RWPE2 (cell line): ENCODE measurements at regions not wholly inside any gene's neighbourhood (a gene's known extent, or its start where the extent isn't known, plus 50 kb on each side); places are given as distances from the start of the nearest gene placed in this dataset.

ENCODE experiments used
- ATAC-seq: fragments of 200-7000 bp; cut with Tn5 transposase; 3 replicates; pipeline ENCODE4 v1.9.1; 2021; ENCODE audit warnings: low read depth
- DNase-seq: peaks from one replicate; pipeline ENCODE4 v3.0.0-alpha.2; 2020; ENCODE audit warnings: low spot score
- H3K27ac ChIP-seq: fragments of 450-650 bp; 2 replicates; pipeline ENCODE4 v1.5.1; 2017; ENCODE audit warnings: mild to moderate bottlenecking; ENCODE audit not compliant: poor library complexity, severe bottlenecking
- H3K27me3 ChIP-seq: fragments of 250-450 bp; sonication (Bioruptor Pico); 2 replicates; pipeline ENCODE4 v1.5.1; 2021; ENCODE audit warnings: mild to moderate bottlenecking, moderate library complexity; ENCODE audit not compliant: insufficient read depth, poor library complexity, severe bottlenecking
- H3K36me3 ChIP-seq: fragments of 250-450 bp; sonication (Bioruptor Pico); 2 replicates; pipeline ENCODE4 v1.5.1; 2020; ENCODE audit warnings: low read depth, mild to moderate bottlenecking, moderate library complexity
- H3K4me1 ChIP-seq: fragments of 250-450 bp; sonication (Bioruptor Pico); 2 replicates; pipeline ENCODE4 v1.5.1; 2021; ENCODE audit warnings: mild to moderate bottlenecking, moderate library complexity; ENCODE audit not compliant: insufficient read depth, poor library complexity, severe bottlenecking
- H3K4me3 ChIP-seq: fragments of 250-450 bp; sonication (Bioruptor Pico); 2 replicates; pipeline ENCODE4 v1.5.1; 2021; ENCODE audit warnings: mild to moderate bottlenecking, moderate library complexity; ENCODE audit not compliant: severe bottlenecking
- H3K9me3 ChIP-seq: fragments of 250-450 bp; sonication (Bioruptor Pico); 2 replicates; pipeline ENCODE4 v1.5.1; 2021; ENCODE audit warnings: mild to moderate bottlenecking, moderate library complexity; ENCODE audit not compliant: severe bottlenecking
- CTCF ChIP-seq: fragments of 450-650 bp; IDR thresholded peaks from one replicate; pipeline ENCODE4 v1.5.1; 2017; ENCODE audit warnings: mild to moderate bottlenecking, moderate library complexity; ENCODE audit not compliant: poor library complexity, severe bottlenecking

GRCh38 chrX:39773923-39774773 is 323.6 kb downstream of the BCOR start:
- ATAC-seq (no peak), DNase-seq (no peak)
- Histone ChIP-seq H3K27me3 (no peaks in the 10 kb centered on the region), H3K4me1 (no peaks in the 10 kb centered on the region), H3K4me3 (no peak overlapping the region), H3K36me3 (no peaks in the 10 kb centered on the region), H3K9me3 (no peaks in the 10 kb centered on the region), H3K27ac (no peak overlapping the region)
- TF ChIP-seq CTCF: no peak

- no peak overlapping the region for H3K27ac ChIP-seq
- no peaks in the 10 kb centered on the region for H3K9me3 ChIP-seq
- H3K27me3 ChIP-seq: no peaks in the 10 kb centered on the region
- DNase-seq (no peak), ATAC-seq (no peak)
- TF ChIP-seq CTCF: no peak
- no peaks in the 10 kb centered on the region for H3K36me3 ChIP-seq
- no peaks in the 10 kb centered on the region for H3K4me1 ChIP-seq
- no peak overlapping the region for H3K4me3 ChIP-seq
Observed at GRCh38 chrX:39774774-39775328, 322.9 kb downstream of the BCOR start.

- TF ChIP-seq CTCF: no peak
- no peaks in the 10 kb centered on the region for H3K4me1 ChIP-seq
- no peaks in the 10 kb centered on the region for H3K36me3 ChIP-seq
- no peak for DNase-seq
- H3K27me3 ChIP-seq: no peaks in the 10 kb centered on the region
- ATAC-seq: no peak
- H3K27ac ChIP-seq: no peak overlapping the region
- no peak overlapping the region for H3K4me3 ChIP-seq
- H3K9me3 ChIP-seq: no peaks in the 10 kb centered on the region
Observed at GRCh38 chrX:39777623-39778025, 320.1 kb downstream of the BCOR start.

- H3K27ac ChIP-seq: no peak overlapping the region
- no peak overlapping the region for H3K4me3 ChIP-seq
- H3K36me3 ChIP-seq: no peaks in the 10 kb centered on the region
- no peaks in the 10 kb centered on the region for H3K27me3 ChIP-seq
- no peak for TF ChIP-seq CTCF
- DNase-seq (no peak), ATAC-seq (no peak)
- H3K4me1 ChIP-seq: no peaks in the 10 kb centered on the region
- no peaks in the 10 kb centered on the region for H3K9me3 ChIP-seq
Observed at GRCh38 chrX:39779952-39780783, 317.6 kb downstream of the BCOR start.
